ENCODE measurements at regions not wholly inside any gene's neighbourhood (a gene's known extent, or its start where the extent isn't known, plus 50 kb on each side); places are given as distances from the start of the nearest gene placed in this dataset.

DNA sequence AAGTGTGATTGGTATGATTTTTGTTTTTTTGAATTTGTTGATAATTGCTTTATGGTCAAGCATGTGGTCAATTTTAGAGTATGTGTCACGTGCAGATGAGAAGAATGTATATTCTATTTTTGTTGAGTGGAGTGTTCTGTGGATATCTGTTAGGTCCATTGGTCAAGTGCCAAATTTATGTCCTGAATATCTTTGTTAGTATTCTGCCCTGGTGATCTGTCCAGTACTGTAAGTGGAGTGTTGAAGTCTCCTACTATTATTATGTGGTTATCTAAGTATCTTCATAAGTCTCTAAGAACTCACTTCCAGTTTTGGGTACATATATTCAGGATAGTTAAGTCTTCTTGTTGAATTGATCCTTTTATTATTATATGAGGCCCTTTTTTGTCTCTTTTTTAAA, 372.9 kb upstream of the MAOA start:
- TF ChIP-seq, protein P1, sequence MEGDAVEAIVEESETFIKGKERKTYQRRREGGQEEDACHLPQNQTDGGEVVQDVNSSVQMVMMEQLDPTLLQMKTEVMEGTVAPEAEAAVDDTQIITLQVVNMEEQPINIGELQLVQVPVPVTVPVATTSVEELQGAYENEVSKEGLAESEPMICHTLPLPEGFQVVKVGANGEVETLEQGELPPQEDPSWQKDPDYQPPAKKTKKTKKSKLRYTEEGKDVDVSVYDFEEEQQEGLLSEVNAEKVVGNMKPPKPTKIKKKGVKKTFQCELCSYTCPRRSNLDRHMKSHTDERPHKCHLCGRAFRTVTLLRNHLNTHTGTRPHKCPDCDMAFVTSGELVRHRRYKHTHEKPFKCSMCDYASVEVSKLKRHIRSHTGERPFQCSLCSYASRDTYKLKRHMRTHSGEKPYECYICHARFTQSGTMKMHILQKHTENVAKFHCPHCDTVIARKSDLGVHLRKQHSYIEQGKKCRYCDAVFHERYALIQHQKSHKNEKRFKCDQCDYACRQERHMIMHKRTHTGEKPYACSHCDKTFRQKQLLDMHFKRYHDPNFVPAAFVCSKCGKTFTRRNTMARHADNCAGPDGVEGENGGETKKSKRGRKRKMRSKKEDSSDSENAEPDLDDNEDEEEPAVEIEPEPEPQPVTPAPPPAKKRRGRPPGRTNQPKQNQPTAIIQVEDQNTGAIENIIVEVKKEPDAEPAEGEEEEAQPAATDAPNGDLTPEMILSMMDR (IDR thresholded peaks at IDR 0.05; ENCODE audit: borderline replicate concordance, extremely low read depth, low read length, poor library complexity, severe bottlenecking) = no peak
- TF ChIP-seq EZH2 (IDR thresholded peaks at IDR 0.05; ENCODE audit: borderline replicate concordance, low read depth, low read length, severe bottlenecking) = no peak
